Suprapubic skin (tissue), 4 donors: ENCODE measurements at regions not wholly inside any gene's neighbourhood (a gene's known extent, or its start where the extent isn't known, plus 50 kb on each side); places are given as distances from the start of the nearest gene placed in this dataset.

Experiments used
- DNase-seq, 2 donors: peaks; one replicate each; pipeline ENCODE4 v3.0.0-alpha.2; 2019; ENCODE audit warnings: low spot score in 2 of 2
- H3K27ac ChIP-seq: fragments of 200-600 bp; sonication (generic); one replicate; pipeline ENCODE4 v1.5.1; 2019
- H3K27me3 ChIP-seq: fragments of 200-600 bp; sonication (generic); one replicate; pipeline ENCODE4 v1.5.1; 2019
- H3K36me3 ChIP-seq: fragments of 200-600 bp; sonication (generic); one replicate; pipeline ENCODE4 v1.5.1; 2019
- H3K4me1 ChIP-seq: fragments of 200-600 bp; sonication (generic); one replicate; pipeline ENCODE4 v1.5.1; 2019
- H3K4me3 ChIP-seq: fragments of 200-600 bp; sonication (generic); one replicate; pipeline ENCODE4 v1.5.1; 2019; ENCODE audit warnings: mild to moderate bottlenecking
- H3K9me3 ChIP-seq: fragments of 200-600 bp; sonication (generic); one replicate; pipeline ENCODE4 v1.5.1; 2019
- EP300 ChIP-seq: sonication (generic); formaldehyde crosslinking; IDR thresholded peaks from one replicate; pipeline ENCODE4 v1.6.1; 2017; ENCODE audit warnings: antibody characterized with exemption
- POLR2A ChIP-seq, 2 donors: fragments of 450-650 bp; IDR thresholded peaks; one replicate each; pipeline ENCODE4 v1.6.1; 2017; ENCODE audit warnings: antibody characterized with exemption in 2 of 2, mild to moderate bottlenecking in 2 of 2, moderate library complexity in 2 of 2
- POLR2AphosphoS5 ChIP-seq, 3 donors: sonication (generic); formaldehyde crosslinking; IDR thresholded peaks; one replicate each; pipeline ENCODE4 v1.6.1; 2017; ENCODE audit warnings: antibody characterized with exemption in 3 of 3
- WGBS: methylation state at CpG from one replicate; pipeline ENCODE4 v1.1.5; 2018; 5-methylcytosine and 5-hydroxymethylcytosine counted together
- TF ChIP-seq, protein P1 (sequence below), 2 donors: fragments of 200-600 bp in 1 of 2; fragments of 450-650 bp in 1 of 2; sonication (generic) in 1 of 2; IDR thresholded peaks; one replicate each; pipeline ENCODE4 v1.5.1; 2016 to 2019; ENCODE audit warnings: antibody characterized with exemption in 2 of 2, mild to moderate bottlenecking in 1 of 2, moderate library complexity in 1 of 2

DNA sequence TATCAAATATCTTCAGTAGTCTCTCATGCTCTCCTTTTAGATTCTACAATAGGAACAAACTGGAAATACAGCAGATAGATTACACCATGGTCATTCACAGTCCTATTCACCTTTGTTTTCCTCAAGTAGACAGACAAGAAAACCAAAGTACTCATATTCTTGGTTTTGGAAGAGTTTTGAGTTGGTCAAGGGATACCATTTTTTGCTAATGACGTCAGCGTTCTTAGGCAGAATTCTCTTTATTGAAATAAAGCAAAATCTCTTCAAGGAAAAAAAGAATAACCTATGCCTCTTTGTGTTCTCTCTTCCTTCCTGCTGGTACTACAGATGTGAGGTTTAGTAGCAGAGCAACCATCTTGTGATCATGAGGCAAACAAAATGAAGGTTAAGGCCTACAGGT is 268.3 kb upstream of the PDZRN3 start:
- H3K27me3 ChIP-seq = no peaks in the 10 kb centered on the region
- H3K36me3 ChIP-seq = no peaks in the 10 kb centered on the region
- WGBS = 93% methylated on average over 2 of the region's 2 CpGs
- no peak overlapping the region for H3K27ac ChIP-seq
- no peak for TF ChIP-seq POLR2A (IDR thresholded peaks at IDR 0.05)
- no peak for TF ChIP-seq EP300
- TF ChIP-seq, protein P1, sequence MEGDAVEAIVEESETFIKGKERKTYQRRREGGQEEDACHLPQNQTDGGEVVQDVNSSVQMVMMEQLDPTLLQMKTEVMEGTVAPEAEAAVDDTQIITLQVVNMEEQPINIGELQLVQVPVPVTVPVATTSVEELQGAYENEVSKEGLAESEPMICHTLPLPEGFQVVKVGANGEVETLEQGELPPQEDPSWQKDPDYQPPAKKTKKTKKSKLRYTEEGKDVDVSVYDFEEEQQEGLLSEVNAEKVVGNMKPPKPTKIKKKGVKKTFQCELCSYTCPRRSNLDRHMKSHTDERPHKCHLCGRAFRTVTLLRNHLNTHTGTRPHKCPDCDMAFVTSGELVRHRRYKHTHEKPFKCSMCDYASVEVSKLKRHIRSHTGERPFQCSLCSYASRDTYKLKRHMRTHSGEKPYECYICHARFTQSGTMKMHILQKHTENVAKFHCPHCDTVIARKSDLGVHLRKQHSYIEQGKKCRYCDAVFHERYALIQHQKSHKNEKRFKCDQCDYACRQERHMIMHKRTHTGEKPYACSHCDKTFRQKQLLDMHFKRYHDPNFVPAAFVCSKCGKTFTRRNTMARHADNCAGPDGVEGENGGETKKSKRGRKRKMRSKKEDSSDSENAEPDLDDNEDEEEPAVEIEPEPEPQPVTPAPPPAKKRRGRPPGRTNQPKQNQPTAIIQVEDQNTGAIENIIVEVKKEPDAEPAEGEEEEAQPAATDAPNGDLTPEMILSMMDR (IDR thresholded peaks at IDR 0.05) = no peak
- no peak for TF ChIP-seq POLR2AphosphoS5 (IDR thresholded peaks at IDR 0.05)
- H3K9me3 ChIP-seq = no peaks in the 10 kb centered on the region
- H3K4me3 ChIP-seq = no peak overlapping the region
- no peaks in the 10 kb centered on the region for H3K4me1 ChIP-seq
- no peak for DNase-seq

GRCh38 chr3:73885862-73886261 is 261.1 kb upstream of the PDZRN3 start:
- DNase-seq = no peak
- Histone ChIP-seq H3K9me3 (no peaks in the 10 kb centered on the region), H3K4me1 (no peaks in the 10 kb centered on the region), H3K27ac (no peak overlapping the region), H3K36me3 (no peaks in the 10 kb centered on the region), H3K27me3 (no peaks in the 10 kb centered on the region), H3K4me3 (no peak overlapping the region)
- WGBS = 43% methylated on average over 1 of the region's 1 CpG
- TF ChIP-seq, protein P1 (IDR thresholded peaks at IDR 0.05) = no peak
- TF ChIP-seq POLR2AphosphoS5 (IDR thresholded peaks at IDR 0.05) (no peak), EP300 (no peak), POLR2A (IDR thresholded peaks at IDR 0.05) (no peak)

GRCh38 chr3:73884361-73884760 is 259.6 kb upstream of the PDZRN3 start:
- WGBS = 51% methylated on average over 3 of the region's 3 CpGs
- H3K27me3 ChIP-seq = no peaks in the 10 kb centered on the region
- no peaks in the 10 kb centered on the region for H3K9me3 ChIP-seq
- H3K4me1 ChIP-seq = no peaks in the 10 kb centered on the region
- no peak overlapping the region for H3K4me3 ChIP-seq
- no peak for DNase-seq
- no peaks in the 10 kb centered on the region for H3K36me3 ChIP-seq
- TF ChIP-seq POLR2A (IDR thresholded peaks at IDR 0.05) (no peak), POLR2AphosphoS5 (IDR thresholded peaks at IDR 0.05) (no peak), EP300 (no peak)
- TF ChIP-seq, protein P1 (IDR thresholded peaks at IDR 0.05) = no peak
- H3K27ac ChIP-seq = no peak overlapping the region

- Histone ChIP-seq H3K27me3 (no peaks in the 10 kb centered on the region), H3K36me3 (no peaks in the 10 kb centered on the region)
Observed at GRCh38 chr3:73883497-73883896, 258.8 kb upstream of the PDZRN3 start.

DNA sequence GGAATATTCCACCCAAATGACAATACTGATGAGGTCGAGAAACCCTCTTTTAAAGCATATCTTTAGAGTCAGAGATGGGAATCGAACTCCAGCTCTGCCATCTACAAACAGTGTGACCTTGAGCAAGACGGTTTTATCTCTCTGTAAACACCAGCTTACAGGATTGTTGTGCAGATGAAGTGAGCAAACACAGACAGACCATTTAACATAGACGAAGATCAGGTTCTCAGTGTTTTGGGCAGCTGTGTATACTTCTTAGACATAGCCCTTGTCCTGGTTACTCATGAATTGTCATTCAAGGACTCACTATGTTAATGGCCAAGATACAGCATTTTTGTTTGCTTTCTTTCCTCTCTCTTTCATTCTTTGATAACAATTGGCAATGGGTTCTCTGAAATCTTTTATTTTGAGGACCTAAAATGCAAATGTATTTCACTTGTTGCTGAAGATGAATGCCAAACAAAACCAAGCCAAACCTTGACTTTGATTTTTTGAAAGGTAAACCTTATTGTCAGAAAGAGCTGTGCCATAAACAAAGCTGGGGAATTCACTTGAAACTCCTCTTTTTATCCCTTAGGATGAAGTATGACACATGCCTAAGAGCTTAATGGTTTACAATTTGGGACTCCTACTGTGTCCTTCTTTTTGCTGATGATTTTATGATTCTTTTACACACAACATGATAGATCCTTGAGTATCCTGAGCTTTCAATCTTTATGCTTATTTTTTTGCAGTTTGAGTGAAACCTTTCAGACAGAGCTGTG is 250.0 kb upstream of the PDZRN3 start:
- Histone ChIP-seq H3K4me3 (no peak overlapping the region), H3K4me1 (no peaks in the 10 kb centered on the region), H3K27ac (no peak overlapping the region), H3K9me3 (no peaks in the 10 kb centered on the region), H3K36me3 (no peaks in the 10 kb centered on the region), H3K27me3 (no peaks in the 10 kb centered on the region)
- no peak for DNase-seq
- TF ChIP-seq, protein P1 (IDR thresholded peaks at IDR 0.05) = no peak
- TF ChIP-seq POLR2A (IDR thresholded peaks at IDR 0.05) (no peak), EP300 (no peak), POLR2AphosphoS5 (IDR thresholded peaks at IDR 0.05) (no peak)
- 81% methylated on average over 4 of the region's 4 CpGs for WGBS

More at GRCh38 chr3:73883497-73883896, 258.8 kb upstream of the PDZRN3 start:
- TF ChIP-seq, protein P1 (IDR thresholded peaks at IDR 0.05) = no peak
- no peak for TF ChIP-seq POLR2A (IDR thresholded peaks at IDR 0.05)
- TF ChIP-seq EP300 = no peak
- TF ChIP-seq POLR2AphosphoS5 (IDR thresholded peaks at IDR 0.05) = no peak
- Histone ChIP-seq H3K9me3 (no peaks in the 10 kb centered on the region), H3K4me1 (no peaks in the 10 kb centered on the region), H3K27ac (no peak overlapping the region), H3K4me3 (no peak overlapping the region)
- DNase-seq = no peak
